ENCODE measurements at regions not wholly inside any gene's neighbourhood (a gene's known extent, or its start where the extent isn't known, plus 50 kb on each side); places are given as distances from the start of the nearest gene placed in this dataset.

DNA sequence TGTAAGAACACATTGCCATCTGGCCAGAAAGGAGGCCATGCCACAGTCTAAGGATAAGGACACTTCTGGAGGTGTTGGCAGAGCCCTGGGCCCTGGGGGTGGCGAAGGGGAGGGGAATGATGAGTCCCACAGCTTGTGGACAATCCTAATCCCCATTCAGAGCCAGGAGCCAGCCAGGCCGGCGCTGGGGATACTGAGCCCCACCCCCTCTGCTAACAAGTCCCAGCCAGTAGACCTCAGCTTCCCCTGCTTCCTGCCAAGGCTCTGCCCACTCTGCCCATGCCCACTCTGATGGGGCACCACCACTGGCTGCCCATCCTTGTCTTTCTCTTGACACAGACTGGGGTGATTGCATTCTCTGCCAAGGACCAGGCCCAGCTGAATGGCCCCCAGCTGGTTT, 71.9 kb downstream of the NAV1 start:
- no peak for DNase-seq (ENCODE audit: low read depth)

DNA sequence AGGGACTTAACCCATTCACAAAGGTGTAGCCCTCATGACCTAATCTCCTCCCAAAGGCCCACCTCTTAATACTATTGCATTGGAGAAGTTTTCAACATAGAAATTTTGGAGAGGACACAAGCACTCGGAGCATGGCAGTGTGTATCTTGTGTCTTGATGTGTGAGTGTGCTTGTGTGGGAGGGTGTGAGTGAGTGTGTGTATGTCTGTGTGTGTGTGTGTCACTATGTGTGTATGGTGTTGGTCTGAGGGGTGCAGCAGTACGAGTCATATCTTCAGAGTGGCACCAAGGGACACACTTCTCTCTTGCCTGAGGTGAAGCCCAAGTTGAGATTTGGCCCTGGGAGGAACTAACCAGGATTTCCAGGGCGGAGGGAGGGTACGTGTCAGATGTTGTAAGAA, 73.7 kb downstream of the NAV1 start:
- no peak for DNase-seq (ENCODE audit: low read depth)

DNA sequence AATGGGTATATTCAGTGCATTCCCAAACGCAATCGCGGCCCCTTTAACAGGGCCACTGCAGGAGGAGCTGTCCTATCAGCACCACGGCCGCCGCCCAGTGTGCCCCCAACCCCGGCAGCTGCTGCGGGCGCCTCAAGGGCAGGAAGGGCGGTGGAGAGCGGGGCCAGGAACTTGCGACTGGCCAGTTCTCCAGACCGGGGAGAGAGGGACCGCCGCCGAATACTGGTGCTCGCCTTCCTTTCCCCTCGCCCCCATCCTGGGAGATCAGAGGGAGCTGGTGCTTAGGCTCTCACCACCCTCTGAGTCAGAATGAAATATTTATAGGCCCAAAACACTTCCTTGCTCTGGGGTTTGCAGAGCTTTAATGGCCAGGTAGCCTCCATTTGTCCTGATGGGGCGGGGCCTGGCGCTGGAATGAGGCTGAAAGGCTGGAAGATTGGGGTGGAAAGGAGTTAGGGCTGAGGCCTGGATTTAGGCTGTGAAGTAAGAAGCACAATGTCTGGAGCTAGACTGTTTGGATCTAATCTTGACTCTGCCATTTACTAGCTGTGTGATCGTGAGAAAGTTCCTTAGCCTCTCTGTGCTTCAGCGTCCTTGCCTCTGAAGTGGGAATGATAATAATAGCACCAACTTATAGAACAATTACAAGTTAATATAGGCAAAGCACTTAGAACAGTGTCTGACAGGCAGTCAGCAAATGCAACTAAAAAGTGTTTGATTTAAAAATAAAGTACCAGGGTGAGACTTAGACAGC, 75.5 kb downstream of the NAV1 start:
- no peak for DNase-seq (ENCODE audit: low read depth)

DNA sequence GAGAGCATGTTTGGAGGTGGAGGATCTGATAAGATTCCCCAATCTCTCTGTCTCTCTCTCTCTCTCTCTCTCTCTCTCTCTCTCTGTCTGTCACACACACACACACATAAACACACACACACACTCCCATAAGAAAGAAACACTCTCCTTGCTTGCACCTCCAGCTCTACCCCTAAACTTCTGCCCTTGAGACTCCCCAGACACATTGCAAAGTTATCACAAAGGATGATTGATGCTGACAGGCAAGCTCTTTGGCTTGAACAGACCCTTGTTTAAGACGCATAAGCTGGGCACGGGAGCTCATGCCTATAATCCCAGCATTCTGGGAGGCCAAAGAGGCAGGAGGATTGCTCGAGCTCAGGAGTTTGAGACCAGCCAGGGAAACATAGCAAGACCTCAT, 78.2 kb downstream of the NAV1 start:
- no peak for DNase-seq (ENCODE audit: low read depth)

DNA sequence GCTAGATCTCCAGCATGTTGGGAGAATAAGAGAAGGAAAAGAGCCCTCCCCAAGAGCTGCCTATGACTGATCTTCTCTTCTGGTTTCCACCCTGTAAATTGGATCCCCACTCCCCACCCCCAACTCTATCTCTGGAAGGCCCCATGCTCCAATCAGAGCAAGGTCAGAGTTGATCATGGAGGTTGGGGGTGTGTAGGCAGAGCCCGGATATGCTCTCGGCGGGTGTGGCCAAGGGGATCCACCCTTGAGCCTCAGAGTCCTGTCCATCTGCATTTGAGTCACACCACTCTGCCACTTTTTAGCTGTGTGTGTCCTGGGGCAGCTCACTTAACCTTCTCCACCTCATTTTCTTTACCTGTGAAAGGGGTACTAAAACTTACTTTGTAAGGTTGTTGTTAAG, 79.5 kb downstream of the NAV1 start:
- DNase-seq (ENCODE audit: low read depth): no peak

DNA sequence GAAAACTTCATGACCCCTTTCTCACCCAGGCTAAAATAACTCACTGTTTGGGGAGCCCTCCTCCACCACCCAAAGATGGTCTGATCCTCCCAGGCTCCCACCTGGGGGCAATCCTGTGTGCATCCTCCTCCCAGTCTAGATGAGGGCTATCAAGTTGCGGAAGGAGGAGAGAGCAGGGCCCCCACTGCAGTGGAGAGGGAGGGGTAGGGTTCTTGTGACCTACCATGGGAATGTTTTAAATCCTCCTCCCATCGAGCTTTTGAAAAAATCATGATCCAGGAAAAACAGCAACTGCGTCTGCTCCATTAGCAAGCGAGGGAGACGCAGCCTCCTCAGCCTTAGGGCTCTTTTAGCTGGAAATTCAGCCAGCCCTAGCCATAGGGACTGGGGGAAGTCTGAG, 80.0 kb downstream of the NAV1 start:
- DNase-seq (ENCODE audit: low read depth): no peak

DNA sequence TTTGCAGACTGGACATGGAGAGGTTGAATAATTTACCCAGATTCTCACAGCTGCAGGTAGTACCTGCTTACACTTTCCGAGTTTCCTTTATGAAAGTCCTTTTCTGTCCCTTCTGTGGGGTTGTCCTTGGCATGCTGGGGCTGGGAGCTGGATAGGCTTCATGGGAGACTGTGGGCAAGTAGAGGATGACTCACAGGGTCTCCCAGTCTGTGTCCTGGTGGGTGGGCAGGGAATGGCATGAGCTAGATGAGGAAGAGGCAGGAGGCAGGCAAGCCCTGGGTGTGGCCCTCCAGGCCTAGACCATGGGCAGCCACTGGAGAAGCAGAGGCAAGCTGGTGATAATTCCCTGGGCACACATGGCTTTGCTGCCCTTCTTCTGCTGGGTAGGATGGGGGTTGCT, 80.6 kb downstream of the NAV1 start:
- no peak for DNase-seq (ENCODE audit: low read depth)

DNA sequence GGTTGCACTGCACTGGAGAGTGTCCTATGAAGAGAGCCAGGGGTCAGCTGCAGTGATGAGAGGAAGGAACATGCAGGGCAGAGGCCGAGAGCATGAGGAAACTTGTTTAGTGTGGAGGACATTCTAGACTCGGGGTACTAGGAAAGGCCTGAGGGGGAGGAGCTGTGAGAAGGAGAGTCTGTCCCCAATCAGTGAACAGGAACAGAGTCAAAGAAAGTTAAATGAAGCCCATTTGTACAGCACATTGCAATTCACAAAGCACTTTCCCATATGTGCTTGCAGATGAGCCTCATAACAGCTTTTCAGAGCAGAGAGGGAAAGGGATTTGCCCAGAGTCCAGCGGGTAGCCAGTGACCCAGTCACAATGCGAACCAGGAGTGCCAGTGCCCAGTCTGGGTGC, 83.4 kb downstream of the NAV1 start:
- DNase-seq (ENCODE audit: low read depth): no peak

DNA sequence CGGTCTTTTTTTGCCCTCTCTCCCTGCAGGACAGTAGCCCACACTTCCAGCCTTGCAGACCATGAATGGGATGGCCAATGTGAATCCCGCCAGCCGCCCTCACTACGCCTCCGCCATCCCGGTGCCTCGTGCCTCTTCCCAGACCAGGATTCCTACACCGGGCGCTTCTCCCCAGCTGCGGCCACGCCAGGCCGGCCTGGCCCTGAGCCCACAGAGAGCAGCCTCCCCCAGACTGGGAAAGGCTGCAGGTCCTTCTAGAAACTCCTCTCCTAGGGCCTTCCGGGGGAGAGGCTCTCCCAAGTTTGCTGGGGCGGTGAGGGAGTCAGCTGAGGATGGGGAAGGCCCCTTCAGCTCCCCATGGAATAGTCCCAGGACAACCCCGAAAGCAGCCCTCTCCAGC, 83.9 kb downstream of the NAV1 start:
- no peak for DNase-seq (ENCODE audit: low read depth)

DNA sequence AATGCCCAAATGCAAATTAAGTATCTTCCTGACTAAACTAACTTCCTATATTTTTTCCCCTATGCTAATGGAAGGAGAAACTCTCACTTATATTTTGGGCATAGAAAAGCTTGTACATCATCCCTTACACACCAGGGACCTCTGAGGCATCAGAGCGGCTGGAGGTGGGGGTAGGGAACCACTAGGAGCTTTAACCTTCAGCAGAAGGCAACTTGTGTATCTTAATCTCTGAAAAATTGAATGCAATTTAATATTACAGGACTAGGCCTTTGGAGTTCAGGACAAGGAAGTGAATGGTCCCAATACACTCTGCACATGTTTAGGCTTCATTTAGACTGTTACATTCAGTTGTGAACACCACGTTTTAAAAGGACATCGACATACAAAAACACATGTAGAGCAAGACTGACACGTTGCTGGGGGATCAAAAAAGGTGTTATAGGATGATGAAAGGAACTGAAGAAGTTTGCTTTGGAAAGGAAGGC, 85.9 kb downstream of the NAV1 start:
- no peak for DNase-seq (ENCODE audit: low read depth)

DNA sequence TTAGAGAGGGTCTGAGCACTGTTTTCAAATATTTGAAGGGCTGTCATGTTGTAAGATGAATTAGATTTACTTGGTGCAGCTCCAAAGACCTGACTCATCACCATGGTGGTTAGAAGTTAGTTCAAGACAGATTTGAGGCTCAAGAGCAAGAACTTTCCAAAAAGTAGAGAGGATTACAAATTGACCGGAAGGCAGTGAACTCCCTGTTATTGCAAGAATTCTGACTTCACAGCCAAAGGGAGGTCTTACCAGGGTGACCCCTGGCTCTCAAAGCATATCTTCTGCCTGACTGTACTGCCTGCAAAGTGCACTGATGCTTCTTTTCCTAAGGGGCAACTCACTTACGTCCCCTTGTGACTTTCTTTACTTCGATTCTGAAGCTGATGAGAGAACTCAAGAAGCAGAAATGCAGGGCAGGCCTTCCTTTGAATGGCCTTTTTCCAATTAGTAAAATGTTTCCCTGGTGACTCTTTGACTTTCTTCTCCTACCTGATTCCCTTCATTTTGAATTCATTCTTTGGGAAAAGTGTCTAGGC, 86.4 kb downstream of the NAV1 start:
- no peak for DNase-seq (ENCODE audit: low read depth)

DNA sequence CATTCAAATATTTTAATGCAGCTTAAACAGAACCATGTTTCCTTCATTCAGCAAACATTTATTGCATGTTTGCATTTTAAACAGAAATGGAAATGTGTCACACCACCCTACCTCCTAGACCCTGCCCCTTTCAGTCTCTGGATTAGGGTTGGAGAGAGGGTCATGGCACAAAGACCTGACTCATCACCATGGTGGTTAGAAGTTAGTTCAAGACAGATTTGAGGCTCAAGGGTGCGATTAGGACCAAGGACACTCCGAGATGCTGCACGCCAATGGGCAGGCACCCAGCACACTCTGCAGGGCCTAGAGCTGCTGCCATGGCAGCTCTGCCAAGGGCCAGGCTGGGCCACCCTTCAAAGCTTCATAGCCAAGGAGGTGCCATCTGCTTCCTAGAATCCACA, 86.9 kb downstream of the NAV1 start:
- no peak for DNase-seq (ENCODE audit: low read depth)

DNA sequence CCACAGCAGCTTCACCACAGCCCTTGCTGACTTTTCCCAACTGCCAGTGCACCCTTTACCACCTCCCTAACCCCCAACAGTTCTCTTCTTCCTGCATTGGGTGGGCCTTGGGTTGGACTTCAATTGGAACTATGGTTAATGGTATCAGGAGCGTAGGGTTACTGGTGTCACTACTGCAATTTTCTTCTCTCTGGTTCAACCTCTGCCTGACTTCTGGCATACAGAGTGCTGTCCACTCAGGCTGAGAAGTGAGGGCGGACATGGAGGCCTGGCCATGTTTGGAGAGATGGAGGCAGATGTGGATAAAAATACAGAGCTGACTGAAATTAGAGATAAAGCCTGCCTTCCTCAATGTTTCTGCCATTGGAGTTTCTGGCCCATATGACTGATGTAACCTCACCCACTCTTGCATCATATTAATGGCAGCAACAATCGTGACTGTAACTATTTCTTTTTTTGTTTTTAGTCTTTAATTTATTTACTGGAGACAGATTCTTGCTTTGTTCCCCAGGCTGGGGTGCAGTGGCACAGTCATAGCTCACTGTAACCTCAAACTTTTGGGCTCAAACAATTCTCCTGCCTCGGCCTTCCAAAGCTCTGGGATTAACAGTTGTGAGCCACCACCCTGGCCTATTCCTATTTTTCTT, 87.8 kb downstream of the NAV1 start:
- no peak for DNase-seq (ENCODE audit: low read depth)

DNA sequence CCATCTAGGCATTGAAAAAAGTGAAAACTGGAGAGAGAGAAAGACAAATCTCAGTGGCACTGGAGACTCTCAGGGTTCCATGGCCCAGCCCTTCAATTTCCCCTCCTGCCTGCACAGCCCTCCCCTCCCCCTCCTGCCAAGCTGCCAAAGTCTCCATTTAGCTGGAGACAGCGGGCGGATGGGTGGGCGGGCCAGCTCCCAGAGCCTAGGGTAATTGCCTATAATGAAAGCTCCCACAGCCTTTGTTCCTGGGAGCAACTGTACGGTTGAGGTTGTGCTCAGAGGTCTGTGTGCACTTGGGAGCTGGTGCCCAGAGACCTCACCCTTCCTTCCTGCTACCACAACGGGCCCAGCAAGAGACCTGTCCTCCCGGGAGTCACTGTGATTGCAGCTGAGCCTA, 89.6 kb downstream of the NAV1 start:
- DNase-seq (ENCODE audit: low read depth): no peak

DNA sequence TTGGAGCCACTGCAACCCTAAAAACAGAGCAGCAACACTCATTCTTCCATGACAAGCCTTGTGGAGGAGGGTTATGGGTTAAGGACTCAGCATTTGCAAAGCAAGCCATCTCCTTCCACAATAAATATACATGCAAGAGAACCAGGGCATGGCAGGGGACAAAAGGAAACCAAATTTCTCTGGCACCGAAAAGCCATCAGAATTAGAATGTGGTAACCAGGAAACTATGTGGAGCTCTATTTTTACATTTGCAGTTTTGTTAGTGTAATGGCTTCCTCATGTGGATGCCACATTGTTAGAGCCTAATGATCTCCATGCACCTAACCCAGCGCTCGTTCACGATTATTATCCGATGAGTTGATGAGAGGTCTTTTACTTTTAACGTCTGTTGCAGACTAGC, 91.7 kb downstream of the NAV1 start:
- DNase-seq (ENCODE audit: low read depth): no peak

DNA sequence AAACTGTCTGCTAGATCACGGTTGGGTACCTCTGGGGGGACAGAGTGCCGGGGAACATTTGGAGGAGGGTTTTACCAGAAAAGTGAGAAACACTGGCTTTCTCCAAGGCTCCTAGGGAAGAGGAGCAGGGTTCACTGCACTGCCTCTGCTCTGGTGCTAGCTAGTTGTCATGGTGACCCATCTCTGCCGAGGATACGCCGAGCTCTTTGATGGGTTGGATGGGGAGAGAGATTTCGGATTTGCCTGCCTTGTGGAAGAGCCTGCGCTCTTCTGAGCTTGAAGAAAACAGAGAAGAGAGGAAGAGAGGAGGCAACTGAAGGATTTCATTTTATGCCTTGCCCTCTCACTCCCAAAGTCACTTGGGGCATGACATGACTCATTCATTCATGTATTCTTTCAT, 92.1 kb downstream of the NAV1 start:
- no peak for DNase-seq (ENCODE audit: low read depth)

DNA sequence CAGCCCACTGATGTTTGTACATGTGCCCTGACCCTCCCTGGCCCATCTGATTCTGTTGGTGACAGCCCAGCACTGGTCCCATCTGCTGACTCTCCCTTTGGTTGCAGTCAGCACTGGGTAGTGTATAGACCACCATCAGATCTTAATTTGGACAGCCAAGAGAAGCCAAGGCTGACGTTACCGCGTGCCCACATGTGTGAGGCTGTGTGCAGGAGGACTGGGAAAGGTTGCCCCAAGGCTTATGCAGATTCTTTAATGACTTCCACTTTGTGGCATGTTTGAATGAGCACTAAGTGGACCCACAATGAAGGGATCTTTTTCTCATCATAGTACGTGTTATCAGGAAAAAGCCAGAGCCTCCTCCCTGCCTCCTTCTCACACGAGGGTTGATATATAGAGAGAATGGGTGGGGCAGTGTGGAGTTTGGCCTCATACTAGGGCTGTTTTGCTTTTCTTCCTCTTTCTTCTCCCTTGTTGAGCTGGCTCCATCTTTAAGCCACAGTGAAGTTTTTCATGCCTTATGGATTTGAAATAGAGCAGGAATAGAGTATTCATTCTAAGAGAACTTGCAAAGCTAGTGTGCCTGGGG, 93.5 kb downstream of the NAV1 start:
- no peak for DNase-seq (ENCODE audit: low read depth)

DNA sequence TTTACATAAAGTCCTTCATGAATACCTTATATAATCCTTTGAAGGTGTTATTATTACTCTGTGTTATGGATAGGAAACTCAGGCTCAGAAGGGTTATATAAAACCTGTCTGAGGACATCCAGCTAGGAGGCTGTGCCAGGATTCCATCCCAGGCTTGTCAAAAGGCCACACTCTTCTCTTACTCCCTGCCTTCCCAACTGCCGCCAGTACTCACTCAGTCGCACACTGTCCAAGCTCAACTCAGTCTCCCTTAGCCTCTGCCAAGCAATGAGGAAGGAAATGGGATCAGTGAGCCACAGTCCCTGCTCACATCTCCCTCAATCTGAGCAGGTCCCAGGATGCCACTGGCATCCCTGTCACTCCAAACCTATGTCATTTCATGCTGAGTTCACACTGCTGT, 94.4 kb downstream of the NAV1 start:
- DNase-seq (ENCODE audit: low read depth): no peak

DNA sequence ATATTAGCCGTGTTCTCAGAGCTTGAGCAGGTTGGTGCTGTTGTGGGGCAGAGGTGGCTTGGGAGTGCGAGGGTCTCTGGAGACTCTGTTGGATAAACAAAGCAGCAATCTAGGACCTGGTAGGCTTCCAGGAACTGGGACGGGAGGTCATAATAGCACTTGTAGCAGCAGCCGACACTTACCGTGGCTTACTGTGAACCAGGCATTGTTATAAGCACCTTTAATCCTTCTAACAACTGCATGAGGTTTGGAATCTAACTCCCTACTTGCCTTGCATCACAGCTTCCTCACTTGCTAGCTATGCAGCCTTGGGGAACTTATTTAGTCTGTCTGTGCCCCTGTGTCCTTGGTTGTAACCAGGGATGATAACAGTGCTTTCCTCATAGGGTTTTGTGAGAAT, 94.9 kb downstream of the NAV1 start:
- DNase-seq (ENCODE audit: low read depth): no peak

DNA sequence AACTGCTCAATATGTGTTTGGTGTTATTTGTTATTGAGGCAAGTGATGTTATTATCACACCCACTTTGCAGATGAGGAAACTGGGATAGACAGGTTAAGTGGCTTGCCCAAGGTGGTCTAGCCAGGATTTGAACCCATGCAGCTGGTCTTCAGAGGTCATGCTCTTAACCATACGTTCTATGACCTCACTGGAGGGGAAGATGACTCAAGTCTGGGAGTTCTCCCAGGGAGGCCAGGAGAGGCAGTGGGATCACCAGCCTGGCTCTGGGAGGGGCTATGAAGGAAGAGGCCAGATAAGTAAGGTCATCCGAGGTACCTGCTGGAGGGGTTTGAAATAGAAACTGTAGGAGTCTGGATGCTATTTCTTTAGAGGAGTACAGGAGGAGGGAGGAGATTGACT, 95.3 kb downstream of the NAV1 start:
- DNase-seq (ENCODE audit: low read depth): no peak

DNA sequence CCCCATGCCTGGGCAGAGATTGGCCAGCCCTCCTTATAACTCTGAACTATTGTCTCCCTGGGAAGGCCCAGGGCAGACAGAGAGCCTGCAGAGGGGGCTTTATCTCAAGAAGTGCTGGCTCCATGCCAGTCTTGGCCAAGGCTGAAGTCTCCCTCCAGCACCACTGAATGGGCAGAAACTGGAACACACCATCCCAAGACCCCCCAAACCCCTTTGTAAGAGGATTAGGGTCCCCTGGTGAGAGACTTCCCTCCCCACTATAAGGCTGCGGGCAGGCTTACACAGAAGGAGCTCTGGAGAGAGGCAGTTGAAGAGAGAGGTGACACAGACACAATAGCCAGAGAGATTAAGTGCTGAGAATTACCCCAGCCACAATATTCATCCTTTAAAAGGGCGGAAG, 97.2 kb downstream of the NAV1 start:
- no peak for DNase-seq (ENCODE audit: low read depth)

DNA sequence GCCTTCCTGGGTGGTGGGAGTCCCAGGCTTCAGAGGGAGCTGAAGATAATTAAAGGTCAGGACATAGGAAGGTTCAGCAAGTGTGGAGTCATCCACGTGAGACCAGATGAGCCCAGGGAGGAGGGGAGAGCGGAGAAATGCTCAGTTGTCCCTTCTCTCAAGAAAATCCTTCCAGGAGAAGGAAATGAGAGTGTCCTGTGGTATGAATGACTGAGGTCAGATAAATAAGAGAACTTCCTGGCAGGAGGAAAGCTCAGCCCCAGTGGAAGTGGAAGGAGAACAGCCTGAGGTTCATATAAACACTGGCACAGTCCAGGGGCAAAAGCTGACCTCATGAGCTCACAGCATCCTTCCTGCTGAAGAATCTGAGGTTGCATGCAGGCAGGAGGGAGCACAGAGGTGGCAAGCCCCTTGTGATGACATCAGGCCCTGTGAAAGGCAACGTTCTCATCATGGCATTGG, 97.6 kb downstream of the NAV1 start:
- no peak for DNase-seq (ENCODE audit: low read depth)
